ENCODE measurements at regions not wholly inside any gene's neighbourhood (a gene's known extent, or its start where the extent isn't known, plus 50 kb on each side); places are given as distances from the start of the nearest gene placed in this dataset.

- no peak for TF ChIP-seq POLR2A (IDR thresholded peaks at IDR 0.05; ENCODE audit: low read depth)
- TF ChIP-seq POLR2AphosphoS5 (IDR thresholded peaks at IDR 0.05) = no peak
- no peak for TF ChIP-seq EP300 (IDR thresholded peaks at IDR 0.05)
- no peak for TF ChIP-seq CTCF (IDR thresholded peaks at IDR 0.05)
- H3K27ac ChIP-seq (replicated peaks in 1 of 4) = no peak overlapping the region
- DNase-seq (ENCODE audit: extremely low spot score) = no peak
- H3K4me1 ChIP-seq = no peaks in the 10 kb centered on the region
- no peaks in the 10 kb centered on the region for H3K9me3 ChIP-seq
- no peak overlapping the region for H3K4me3 ChIP-seq
- H3K27me3 ChIP-seq = peaks cover 0 to 57% (median 0%) of the 10 kb centered on the region in 4 donors
- 49% methylated on average over 6 of the region's 6 CpGs for WGBS
- intact Hi-C loops (cut with DNase I) = no loop called here
- H3K36me3 ChIP-seq = no peaks in the 10 kb centered on the region
These were observed 51.3 kb upstream of the CCL1 start for GRCh38 chr17:34414339-34414738.

DNA sequence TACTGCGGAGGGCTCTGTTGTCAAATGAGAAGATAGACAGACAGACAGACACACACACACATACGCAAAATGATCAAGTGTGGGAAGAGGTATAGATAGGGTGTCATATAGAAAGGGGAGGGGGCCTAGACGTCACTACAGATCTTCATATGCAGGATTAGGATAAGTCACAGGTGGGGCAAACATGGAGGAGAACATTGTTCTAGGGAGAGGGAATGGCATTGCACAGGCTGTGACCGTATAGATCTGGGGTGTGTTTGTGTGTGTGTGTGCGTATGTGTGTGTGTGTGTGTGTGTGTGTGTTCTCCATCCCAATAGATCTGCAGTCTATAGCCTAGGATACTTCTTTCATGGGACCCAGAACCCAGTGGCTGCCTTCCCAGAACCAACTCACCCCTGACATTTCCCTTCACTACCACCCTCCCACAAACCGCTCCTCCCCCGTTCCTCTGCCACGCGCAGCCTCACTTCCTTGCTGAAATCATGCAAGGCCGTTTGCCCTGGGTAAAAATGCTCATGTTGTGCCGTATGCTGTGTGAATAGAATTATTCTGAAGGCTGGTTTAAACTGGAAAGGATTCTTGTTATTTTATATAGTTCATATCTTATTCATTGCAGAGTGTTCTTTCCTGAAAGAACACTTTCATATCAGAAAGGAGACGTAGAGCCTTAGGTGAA, 50.5 kb upstream of the CCL1 start:
- no peaks in the 10 kb centered on the region for H3K9me3 ChIP-seq
- TF ChIP-seq CTCF (IDR thresholded peaks at IDR 0.05) (no peak), EP300 (IDR thresholded peaks at IDR 0.05) (no peak), POLR2A (IDR thresholded peaks at IDR 0.05; ENCODE audit: low read depth) (no peak), POLR2AphosphoS5 (IDR thresholded peaks at IDR 0.05) (no peak)
- no peak overlapping the region for H3K4me3 ChIP-seq
- H3K36me3 ChIP-seq = no peaks in the 10 kb centered on the region
- intact Hi-C loops (cut with DNase I) = no loop called here
- no peaks in the 10 kb centered on the region for H3K4me1 ChIP-seq
- H3K27ac ChIP-seq (replicated peaks in 1 of 4) = no peak overlapping the region
- DNase-seq (ENCODE audit: extremely low spot score) = no peak
- H3K27me3 ChIP-seq = peaks cover 0 to 57% (median under 1%) of the 10 kb centered on the region in 4 donors
- 47% methylated on average over 12 of the region's 12 CpGs for WGBS

- WGBS = 77% methylated on average over 3 of the region's 3 CpGs
- Histone ChIP-seq H3K4me3 (no peak overlapping the region), H3K9me3 (no peaks in the 10 kb centered on the region), H3K27me3 (peaks cover 0 to 59% (median 3%) of the 10 kb centered on the region in 4 donors), H3K27ac (replicated peaks in 1 of 4) (no peak overlapping the region), H3K4me1 (no peaks in the 10 kb centered on the region), H3K36me3 (no peaks in the 10 kb centered on the region)
- DNase-seq (ENCODE audit: extremely low spot score) = no peak
- intact Hi-C loops (cut with DNase I) = no loop called here
- TF ChIP-seq EP300 (IDR thresholded peaks at IDR 0.05) = no peak
- no peak for TF ChIP-seq POLR2A (IDR thresholded peaks at IDR 0.05; ENCODE audit: low read depth)
- no peak for TF ChIP-seq POLR2AphosphoS5 (IDR thresholded peaks at IDR 0.05)
- no peak for TF ChIP-seq CTCF (IDR thresholded peaks at IDR 0.05)
These were observed 50.0 kb upstream of the CCL1 start for GRCh38 chr17:34412965-34413441.

All from esophagus muscularis mucosa (tissue), 4 donors.